ENCODE measurements at regions not wholly inside any gene's neighbourhood (a gene's known extent, or its start where the extent isn't known, plus 50 kb on each side); places are given as distances from the start of the nearest gene placed in this dataset.

DNA sequence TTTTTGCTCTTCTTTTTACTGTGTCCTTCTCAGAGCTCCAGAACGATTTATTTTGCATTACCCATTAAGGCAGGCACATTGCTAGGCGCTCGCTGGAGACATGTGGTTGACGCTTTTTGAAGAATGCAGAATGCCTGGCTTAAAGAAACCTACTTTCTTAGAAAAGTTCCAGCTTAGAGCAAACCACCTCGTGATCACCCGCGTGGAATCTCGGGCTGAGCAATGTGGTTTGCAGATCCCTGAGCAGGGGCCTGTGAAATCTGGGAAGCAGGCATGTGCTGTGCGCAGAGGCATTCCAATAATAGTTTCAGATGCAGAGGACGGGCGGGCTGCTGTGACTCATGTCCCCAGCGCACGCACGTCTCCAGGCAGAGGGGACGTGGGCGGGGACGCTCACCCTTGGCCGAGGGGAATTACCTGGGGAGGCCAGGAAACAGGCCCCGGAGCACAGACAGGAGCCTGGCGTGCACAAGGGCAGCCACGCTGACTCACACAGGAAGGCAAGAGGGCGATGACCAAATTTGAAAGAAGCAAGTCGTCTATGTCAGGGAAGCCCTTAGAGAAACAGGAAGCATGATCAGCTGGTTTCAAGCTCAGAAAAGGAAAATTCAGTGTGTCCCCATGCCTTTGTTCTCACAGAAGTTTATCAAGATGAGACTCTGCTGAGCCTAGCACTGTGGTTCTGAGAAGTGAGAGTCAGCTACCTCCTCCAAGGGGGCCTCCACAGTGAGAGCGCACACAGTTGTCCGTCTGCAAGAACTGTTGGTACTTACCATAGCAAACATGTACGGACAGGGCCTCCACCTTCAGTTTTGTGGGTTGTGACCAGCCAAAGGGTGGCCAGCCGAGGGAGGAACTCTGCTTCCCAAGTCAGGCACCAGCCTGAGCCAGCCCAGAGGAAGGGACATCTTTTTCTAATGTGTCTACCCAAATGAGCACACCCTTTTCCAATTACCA lies 218.6 kb downstream of the PIK3R1 start:
- TF ChIP-seq, protein P1, sequence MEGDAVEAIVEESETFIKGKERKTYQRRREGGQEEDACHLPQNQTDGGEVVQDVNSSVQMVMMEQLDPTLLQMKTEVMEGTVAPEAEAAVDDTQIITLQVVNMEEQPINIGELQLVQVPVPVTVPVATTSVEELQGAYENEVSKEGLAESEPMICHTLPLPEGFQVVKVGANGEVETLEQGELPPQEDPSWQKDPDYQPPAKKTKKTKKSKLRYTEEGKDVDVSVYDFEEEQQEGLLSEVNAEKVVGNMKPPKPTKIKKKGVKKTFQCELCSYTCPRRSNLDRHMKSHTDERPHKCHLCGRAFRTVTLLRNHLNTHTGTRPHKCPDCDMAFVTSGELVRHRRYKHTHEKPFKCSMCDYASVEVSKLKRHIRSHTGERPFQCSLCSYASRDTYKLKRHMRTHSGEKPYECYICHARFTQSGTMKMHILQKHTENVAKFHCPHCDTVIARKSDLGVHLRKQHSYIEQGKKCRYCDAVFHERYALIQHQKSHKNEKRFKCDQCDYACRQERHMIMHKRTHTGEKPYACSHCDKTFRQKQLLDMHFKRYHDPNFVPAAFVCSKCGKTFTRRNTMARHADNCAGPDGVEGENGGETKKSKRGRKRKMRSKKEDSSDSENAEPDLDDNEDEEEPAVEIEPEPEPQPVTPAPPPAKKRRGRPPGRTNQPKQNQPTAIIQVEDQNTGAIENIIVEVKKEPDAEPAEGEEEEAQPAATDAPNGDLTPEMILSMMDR (IDR thresholded peaks at IDR 0.05): no peak
- no peak overlapping the region for H3K4me3 ChIP-seq (ENCODE audit: low read length)
- Mint-ChIP-seq H3K27me3 (ENCODE audit: low read depth in 2 of 2) (no peaks in the 10 kb centered on the region), H3K4me1 (peaks cover 34 to 36% of the 10 kb centered on the region in 2 donors), H3K27ac (peak overlapping the region; percentile 92 to 97), H3K4me3 (peak overlapping the region; percentile 72), H3K36me3 (no peaks in the 10 kb centered on the region), H3K9me3 (no peaks in the 10 kb centered on the region)
- no peaks in the 10 kb centered on the region for H3K9me3 ChIP-seq (ENCODE audit: control insufficient read depth, insufficient read depth, low read length)
- peaks cover 25% of the 10 kb centered on the region for H3K4me1 ChIP-seq (ENCODE audit: control insufficient read depth, insufficient read depth, low read length)
- no peaks in the 10 kb centered on the region for H3K36me3 ChIP-seq (ENCODE audit: control insufficient read depth, insufficient read depth, low read length)
- peak overlapping the region; percentile 80 for H3K27ac ChIP-seq (ENCODE audit: low read length)
- WGBS (ENCODE audit: insufficient coverage): 15% methylated on average over 27 of the region's 27 CpGs
- DNase-seq: peak; percentile 79 to 93
- peak; percentile 93 to 95 (median 95) for ATAC-seq
- intact Hi-C loops (cut with micrococcal nuclease): loop anchor here (2.0 to 5.0 kb wide), 2 partner anchors 67 to 89 kb away; no protein-coding TSS in a partner anchor
- no peaks in the 10 kb centered on the region for H3K27me3 ChIP-seq (ENCODE audit: control insufficient read depth, insufficient read depth, low read length)

DNA sequence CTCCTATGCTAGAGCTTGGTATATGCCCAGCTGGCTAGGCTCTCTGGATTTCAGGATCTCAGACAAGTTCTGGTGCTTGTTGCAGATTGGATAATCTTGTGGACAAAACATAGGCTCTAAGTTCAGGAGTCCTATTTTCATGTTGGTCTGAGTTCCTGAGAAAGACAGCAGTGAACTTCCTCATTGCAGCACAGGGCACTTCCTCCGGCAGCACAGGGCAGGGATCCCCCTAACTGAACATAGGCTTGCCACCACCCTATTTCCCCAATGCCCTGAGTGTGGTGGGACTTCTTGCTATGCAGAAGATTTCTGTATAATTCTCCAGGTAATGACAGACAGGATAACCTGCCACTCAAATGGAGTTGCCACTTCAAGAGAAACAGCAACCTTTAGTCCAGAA lies 220.1 kb downstream of the PIK3R1 start:
- peak in 1 of 2 donors; percentile 19 for DNase-seq
- no peak overlapping the region for H3K4me3 ChIP-seq (ENCODE audit: low read length)

DNA sequence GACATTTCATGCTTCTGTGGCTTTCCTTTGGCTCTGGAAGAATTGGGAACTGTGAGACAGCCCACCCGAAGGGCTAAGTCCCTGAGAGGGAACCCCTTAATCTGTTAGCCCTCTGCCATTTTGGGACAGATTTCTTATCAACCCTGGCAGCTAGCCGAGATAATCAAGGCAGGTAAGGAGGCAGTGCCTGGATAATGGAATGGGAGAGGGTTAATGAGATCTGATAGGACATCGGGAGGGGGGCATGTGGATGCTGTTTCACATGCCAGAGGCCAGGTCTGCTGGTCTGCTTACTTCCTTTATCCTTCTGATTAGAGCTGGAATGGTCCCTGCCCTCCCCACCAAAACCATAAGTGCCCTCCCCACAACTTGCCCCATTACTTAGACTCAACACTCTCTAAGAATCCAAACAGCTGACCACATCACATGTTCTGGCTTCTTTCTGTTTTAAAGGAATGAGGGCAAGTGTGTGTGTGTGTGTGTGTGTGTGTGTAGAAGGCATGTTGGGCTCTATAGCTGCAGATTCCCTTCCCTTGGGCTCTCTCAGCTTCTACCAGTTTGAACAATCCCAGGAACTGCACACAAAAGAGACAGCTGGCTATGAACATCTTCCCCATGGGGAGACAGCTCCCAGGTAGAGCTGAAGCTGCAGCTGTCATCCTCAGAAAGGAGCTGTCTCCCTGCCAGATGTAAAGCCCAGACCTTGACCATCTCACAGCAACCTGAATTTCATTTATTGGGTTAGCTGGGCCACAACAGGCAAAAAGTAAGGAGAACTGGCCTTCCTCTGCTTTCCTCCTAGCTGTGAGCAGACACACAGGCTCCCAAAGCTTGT lies 221.3 kb downstream of the PIK3R1 start:
- intact Hi-C loops (cut with micrococcal nuclease): no loop called here
- H3K9me3 ChIP-seq (ENCODE audit: control insufficient read depth, insufficient read depth, low read length): no peaks in the 10 kb centered on the region
- no peak for DNase-seq
- no peak for ATAC-seq
- no peak overlapping the region for H3K27ac ChIP-seq (ENCODE audit: low read length)
- no peaks in the 10 kb centered on the region for H3K27me3 ChIP-seq (ENCODE audit: control insufficient read depth, insufficient read depth, low read length)
- WGBS (ENCODE audit: insufficient coverage): 97% methylated on average over 3 of the region's 3 CpGs
- H3K36me3 ChIP-seq (ENCODE audit: control insufficient read depth, insufficient read depth, low read length): no peaks in the 10 kb centered on the region
- peaks cover 35% of the 10 kb centered on the region for H3K4me1 ChIP-seq (ENCODE audit: control insufficient read depth, insufficient read depth, low read length)
- H3K4me1 Mint-ChIP-seq: peaks cover 39 to 41% of the 10 kb centered on the region in 2 donors
- no peaks in the 10 kb centered on the region for H3K9me3 Mint-ChIP-seq
- TF ChIP-seq, protein P1 (IDR thresholded peaks at IDR 0.05): no peak
- no peak overlapping the region for H3K27ac Mint-ChIP-seq
- no peak overlapping the region for H3K4me3 Mint-ChIP-seq
- H3K4me3 ChIP-seq (ENCODE audit: low read length): no peak overlapping the region
- no peaks in the 10 kb centered on the region for H3K27me3 Mint-ChIP-seq (ENCODE audit: low read depth in 2 of 2)
- no peaks in the 10 kb centered on the region for H3K36me3 Mint-ChIP-seq

More for the DNA sequence above, 220.1 kb downstream of the PIK3R1 start:
- no peak for ATAC-seq
- Mint-ChIP-seq H3K9me3 (no peaks in the 10 kb centered on the region), H3K4me3 (no peak overlapping the region), H3K27ac (peak overlapping the region; percentile 92 to 97), H3K36me3 (no peaks in the 10 kb centered on the region), H3K27me3 (ENCODE audit: low read depth in 2 of 2) (no peaks in the 10 kb centered on the region), H3K4me1 (peaks cover 37 to 39% of the 10 kb centered on the region in 2 donors)
- intact Hi-C loops (cut with micrococcal nuclease): loop anchor here (2.0 kb wide), 1 partner anchor 91 kb away; no protein-coding TSS in a partner anchor
- TF ChIP-seq, protein P1 (IDR thresholded peaks at IDR 0.05): no peak
- Histone ChIP-seq H3K36me3 (ENCODE audit: control insufficient read depth, insufficient read depth, low read length) (no peaks in the 10 kb centered on the region), H3K27ac (ENCODE audit: low read length) (peak overlapping the region; percentile 42), H3K9me3 (ENCODE audit: control insufficient read depth, insufficient read depth, low read length) (no peaks in the 10 kb centered on the region), H3K4me1 (ENCODE audit: control insufficient read depth, insufficient read depth, low read length) (peaks cover 26% of the 10 kb centered on the region), H3K27me3 (ENCODE audit: control insufficient read depth, insufficient read depth, low read length) (no peaks in the 10 kb centered on the region)
- WGBS (ENCODE audit: insufficient coverage): 86% methylated on average over 1 of the region's 1 CpG
